Peyer's patch (tissue), 4 donors: ENCODE measurements at regions not wholly inside any gene's neighbourhood (a gene's known extent, or its start where the extent isn't known, plus 50 kb on each side); places are given as distances from the start of the nearest gene placed in this dataset.

Experiments used
- CTCF ChIP-seq, 6 experiments: fragments of 450-650 bp in 4 of 6; fragments of 200-600 bp in 2 of 6; sonication (generic) in 1 of 6; IDR thresholded peaks; one replicate each; pipeline ENCODE4 v1.5.1; 2017 to 2019; ENCODE audit warnings: antibody characterized with exemption in 6 of 6, mild to moderate bottlenecking in 3 of 6, moderate library complexity in 1 of 6
- POLR2A ChIP-seq, 2 donors: fragments of 450-650 bp; IDR thresholded peaks; one replicate each; pipeline ENCODE4 v1.5.1; 2017; ENCODE audit warnings: antibody characterized with exemption in 2 of 2, mild to moderate bottlenecking in 2 of 2, moderate library complexity in 2 of 2

DNA sequence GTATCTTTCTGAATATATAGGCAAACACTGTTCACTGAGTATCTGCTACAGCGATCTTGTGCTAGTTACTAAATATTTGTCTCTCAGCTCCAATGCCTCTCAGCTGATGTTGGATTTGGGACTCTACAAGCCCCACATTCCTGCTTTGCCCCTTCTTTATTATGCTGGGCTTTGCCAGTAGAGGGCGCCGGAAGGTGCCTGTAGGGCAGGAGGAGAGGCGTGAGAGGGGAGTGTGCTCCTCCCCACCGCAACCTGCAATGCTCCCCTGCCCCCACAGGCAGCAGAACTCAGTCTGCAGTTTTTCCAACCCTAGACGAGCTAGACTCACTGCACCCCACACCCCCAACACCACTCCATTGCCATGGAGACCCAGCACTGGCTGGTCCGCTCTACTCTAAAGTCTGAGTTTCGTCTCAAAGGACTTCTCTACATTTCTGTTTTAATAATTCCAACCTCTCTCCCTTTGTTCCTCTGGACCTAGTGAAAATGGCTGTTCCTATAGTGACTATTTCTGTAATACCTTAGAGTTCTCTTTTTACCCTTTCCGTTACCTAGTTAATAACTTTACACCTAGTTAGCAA is 337.6 kb downstream of the CCSER2 start:
- TF ChIP-seq CTCF (IDR thresholded peaks at IDR 0.05), result peak in 2 of 6 experiments; percentile 7 to 20
- TF ChIP-seq POLR2A (IDR thresholded peaks at IDR 0.05), result no peak
